NCI-H82 (cell line): ENCODE measurements at regions not wholly inside any gene's neighbourhood (a gene's known extent, or its start where the extent isn't known, plus 50 kb on each side); places are given as distances from the start of the nearest gene placed in this dataset.

Experiments
- DNase-seq: peaks from one replicate; lab custom pipeline; 2025; lab: John Stamatoyannopoulos, UW

- no peak for DNase-seq
These were observed 64.8 kb upstream of the KSR1 start for GRCh38 chr17:27391427-27391826.

GRCh38 chr17:27396045-27396444 is 60.2 kb upstream of the KSR1 start:
- DNase-seq = no peak

GRCh38 chr17:27396941-27397340 is 59.3 kb upstream of the KSR1 start:
- DNase-seq = no peak

- no peak for DNase-seq
These were observed 57.6 kb upstream of the KSR1 start for GRCh38 chr17:27398691-27399090.

- no peak for DNase-seq
These were observed 55.3 kb upstream of the KSR1 start for GRCh38 chr17:27400991-27401390.

- DNase-seq = no peak
These were observed 53.3 kb upstream of the KSR1 start for GRCh38 chr17:27402943-27403342.

- no peak for DNase-seq
These were observed 52.7 kb upstream of the KSR1 start for GRCh38 chr17:27403480-27404005.

- no peak for DNase-seq
These were observed 51.6 kb upstream of the KSR1 start for GRCh38 chr17:27404676-27405075.
